HG03378 (cell line): ENCODE measurements at regions not wholly inside any gene's neighbourhood (a gene's known extent, or its start where the extent isn't known, plus 50 kb on each side); places are given as distances from the start of the nearest gene placed in this dataset.
A peak's percentile ranks its signal among the peaks of the same experiment; 100 is the strongest.
"Not testable (repeated sequence)": the region's sequence is repeated elsewhere in the genome, so short reads cannot be mapped to it uniquely, and the experiment has no call there.

Source experiments
- ATAC-seq: cut with Tn5 transposase; IDR thresholded peaks from one replicate; pipeline ENCODE4 v1.9.1; 2021; ENCODE audit warnings: mild to moderate bottlenecking, moderate library complexity; ENCODE audit not compliant: unreplicated experiment

GRCh38 chr2:210376694-210377093 is 61.7 kb upstream of the MYL1 start:
- ATAC-seq = no peak

DNA sequence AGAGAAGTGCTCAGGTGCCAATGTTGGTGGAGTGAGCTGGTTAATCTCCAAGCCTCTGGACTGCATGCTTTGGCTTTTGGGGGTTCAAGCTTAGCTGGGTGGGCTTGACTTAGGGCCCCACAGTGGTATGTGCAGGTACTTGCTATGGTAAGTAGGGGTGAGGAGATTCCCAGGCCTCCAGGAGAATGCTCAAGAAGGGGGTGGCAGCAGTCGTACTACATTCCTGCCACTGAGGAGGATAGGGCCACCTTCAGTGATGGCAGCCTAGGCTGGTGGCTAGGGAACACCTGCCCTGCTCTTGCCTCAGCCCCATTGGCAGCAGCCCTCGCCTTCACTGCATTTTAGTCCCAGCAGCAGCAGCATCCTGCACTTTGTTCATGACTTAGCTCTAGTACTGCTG is 55.6 kb upstream of the MYL1 start:
- no peak for ATAC-seq

GRCh38 chr2:210366675-210367080 is 51.7 kb upstream of the MYL1 start:
- peak; percentile 82 for ATAC-seq

- not testable (repeated sequence) for ATAC-seq
Observed at GRCh38 chr2:210365475-210365874, 50.5 kb upstream of the MYL1 start.
